ENCODE measurements at regions not wholly inside any gene's neighbourhood (a gene's known extent, or its start where the extent isn't known, plus 50 kb on each side); places are given as distances from the start of the nearest gene placed in this dataset.

- Histone ChIP-seq H3K4me3 (no peak overlapping the region), H3K9ac (ENCODE audit: control insufficient read depth, insufficient read depth, low read length) (no peak overlapping the region), H3K36me3 (ENCODE audit: control insufficient read depth in 2 of 2, insufficient read depth in 2 of 2, low read length in 1 of 2) (no peaks in the 10 kb centered on the region), H2AFZ (ENCODE audit: control insufficient read depth, low read depth, low read length) (no peak overlapping the region), H3K9me3 (replicated peaks; ENCODE audit: control insufficient read depth, insufficient read depth, low read length) (no peaks in the 10 kb centered on the region), H3K4me2 (ENCODE audit: control insufficient read depth, insufficient read depth) (no peak overlapping the region), H3K4me1 (ENCODE audit: control insufficient read depth, insufficient read depth, low read length) (no peaks in the 10 kb centered on the region), H3K27ac (ENCODE audit: control insufficient read depth, insufficient read depth) (no peak overlapping the region), H3K79me2 (ENCODE audit: control insufficient read depth, insufficient read depth, low read length) (no peaks in the 10 kb centered on the region), H3K27me3 (replicated peaks in 1 of 2; ENCODE audit: control insufficient read depth in 2 of 2, insufficient read depth in 2 of 2, low read length in 1 of 2) (peaks cover 0 to 1% of the 10 kb centered on the region in 2 experiments; a peak in 1 of 4 replicates), H4K20me1 (ENCODE audit: control insufficient read depth, insufficient read depth) (no peaks in the 10 kb centered on the region)
- CTCF ChIA-PET: interaction anchor here (0.6 kb wide), 1 partner anchor 154 kb away, joined by 3 read pairs; no protein-coding TSS in a partner anchor
- FAIRE-seq (no peak), DNase-seq (ENCODE audit: low read depth, low spot score) (no peak), ATAC-seq (no peak)
- WGBS (ENCODE audit: insufficient coverage, insufficient replicate concordance, low lambda C conversion rate, missing lambda C conversion rate): 20% methylated on average over 5 of the region's 5 CpGs
- SMC1A ChIA-PET (ENCODE audit: uncharacterized antibody, unreplicated experiment): interaction anchor here (1.6 kb wide), 1 partner anchor 11 kb away, joined by 5 read pairs; no protein-coding TSS in a partner anchor
- intact Hi-C loops (cut with micrococcal nuclease; ENCODE audit: unreplicated experiment): no loop called here
- RAD21 ChIA-PET (ENCODE audit: unreplicated experiment): no interaction called here
- in situ Hi-C loops (cut with MboI): no loop called here
- no TSS peak for BruUV-seq (replicated peaks)
- POLR2A ChIA-PET: no interaction called here
- no peak for TF ChIP-seq FOXK2 (IDR thresholded peaks at IDR 0.05)
- no peak for TF ChIP-seq ZNF207 (IDR thresholded peaks at IDR 0.05; ENCODE audit: borderline replicate concordance)
- TF ChIP-seq SMAD5 (IDR thresholded peaks at IDR 0.05; ENCODE audit: low read depth): no peak
- TF ChIP-seq PBX3 (IDR thresholded peaks at IDR 0.05; ENCODE audit: insufficient replicate concordance, low read depth, low read length): no peak
- TF ChIP-seq REST (IDR thresholded peaks at IDR 0.05; ENCODE audit: low read depth, low read length): no peak
- TF ChIP-seq SKIL (IDR thresholded peaks at IDR 0.05; ENCODE audit: low read depth, poor library complexity, severe bottlenecking): no peak
- no peak for TF ChIP-seq BCLAF1 (IDR thresholded peaks at IDR 0.05)
- no peak for TF ChIP-seq YBX1 (IDR thresholded peaks at IDR 0.05)
- no peak for TF ChIP-seq JUNB (IDR thresholded peaks at IDR 0.05)
- TF ChIP-seq TBL1XR1 (IDR thresholded peaks at IDR 0.05; ENCODE audit: low read depth, low read length): no peak
These were observed 321.2 kb upstream of the CXCR4 start for GRCh38 chr2:136439064-136439676.

All from GM12878 (cell line).